NCI-H187 treated with DMSO at 0.1 percent for 48 hours (cell line): ENCODE measurements at regions not wholly inside any gene's neighbourhood (a gene's known extent, or its start where the extent isn't known, plus 50 kb on each side); places are given as distances from the start of the nearest gene placed in this dataset.
"Not testable (repeated sequence)": the region's sequence is repeated elsewhere in the genome, so short reads cannot be mapped to it uniquely, and the experiment has no call there.

ENCODE experiments used
- DNase-seq: peaks from one replicate; lab custom pipeline; 2025; lab: John Stamatoyannopoulos, UW

DNA sequence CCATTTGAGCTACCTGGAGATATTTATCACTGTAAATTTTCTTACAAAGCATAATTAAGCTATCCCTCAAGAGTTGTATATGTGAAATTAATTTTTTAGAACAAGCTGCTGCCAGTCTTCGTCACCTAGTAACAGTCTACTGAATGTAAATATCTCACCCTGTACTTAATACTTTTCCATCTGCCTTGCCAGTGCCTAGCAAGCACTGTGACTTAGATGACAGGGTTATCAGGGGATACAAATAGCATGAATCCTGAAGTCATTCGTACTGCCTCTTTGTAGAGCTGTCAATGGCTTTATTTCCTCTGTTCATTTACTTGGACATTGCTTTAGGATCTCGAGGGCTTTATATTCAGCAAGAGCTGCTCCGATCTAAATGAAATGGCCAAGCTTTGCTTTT is 763.6 kb downstream of the ADCYAP1 start:
- DNase-seq, result no peak

DNA sequence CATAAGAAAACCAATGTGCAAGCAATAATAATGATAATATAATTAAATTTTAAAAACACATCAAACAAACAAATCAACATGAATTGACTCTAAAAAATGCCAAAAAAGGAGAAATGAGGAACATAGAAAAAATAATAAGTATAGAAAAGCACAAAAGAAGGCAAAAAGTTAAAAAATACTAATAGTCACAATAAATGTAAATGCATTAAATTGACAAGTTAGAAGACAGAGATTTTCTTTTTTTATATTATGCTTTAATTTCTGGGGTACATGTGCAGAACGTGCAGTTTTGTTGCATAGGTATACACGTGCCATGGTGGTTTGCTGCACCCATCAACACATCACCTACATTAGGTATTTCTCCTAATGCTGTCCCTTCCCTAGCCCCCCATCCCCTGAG is 767.0 kb downstream of the ADCYAP1 start:
- not testable (repeated sequence) for DNase-seq

DNA sequence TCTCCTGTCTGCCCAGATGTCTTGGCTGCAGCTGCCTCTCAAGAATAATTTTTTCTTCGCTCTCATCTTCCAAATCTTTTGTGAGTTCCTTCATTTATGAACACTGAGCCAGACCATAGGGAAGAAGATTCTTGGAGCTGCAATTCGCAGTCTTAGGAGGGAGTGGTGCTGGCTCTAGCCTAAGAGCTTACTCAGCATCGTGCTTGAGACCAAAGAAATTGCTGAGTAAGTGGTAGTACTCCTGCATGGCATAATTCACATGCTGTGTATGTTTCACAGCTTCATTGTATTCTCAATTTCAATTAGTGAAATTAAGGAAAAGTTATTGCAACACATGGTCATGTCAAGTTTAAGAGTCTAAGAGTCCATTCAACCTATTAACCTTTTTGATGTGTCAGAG is 771.7 kb downstream of the ADCYAP1 start:
- DNase-seq, result no peak

DNA sequence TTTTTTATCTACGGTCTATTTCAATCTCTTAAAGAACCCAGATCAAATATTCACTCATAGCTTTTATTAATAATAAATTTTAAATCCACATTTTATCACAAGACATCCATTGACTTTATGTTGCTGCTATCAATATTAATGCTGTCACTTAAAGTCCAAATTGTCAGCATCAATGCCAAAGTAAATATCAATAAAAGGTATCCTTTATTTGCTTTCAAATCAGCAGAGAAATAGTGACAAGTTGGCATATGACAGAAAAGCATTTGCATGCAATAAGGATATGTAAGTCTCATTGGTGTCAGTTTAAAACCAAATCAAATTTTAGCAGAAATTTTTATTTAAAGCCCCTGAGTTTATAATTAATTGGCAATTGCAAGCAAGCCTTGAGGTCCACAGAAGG is 775.4 kb downstream of the ADCYAP1 start:
- no peak for DNase-seq

DNA sequence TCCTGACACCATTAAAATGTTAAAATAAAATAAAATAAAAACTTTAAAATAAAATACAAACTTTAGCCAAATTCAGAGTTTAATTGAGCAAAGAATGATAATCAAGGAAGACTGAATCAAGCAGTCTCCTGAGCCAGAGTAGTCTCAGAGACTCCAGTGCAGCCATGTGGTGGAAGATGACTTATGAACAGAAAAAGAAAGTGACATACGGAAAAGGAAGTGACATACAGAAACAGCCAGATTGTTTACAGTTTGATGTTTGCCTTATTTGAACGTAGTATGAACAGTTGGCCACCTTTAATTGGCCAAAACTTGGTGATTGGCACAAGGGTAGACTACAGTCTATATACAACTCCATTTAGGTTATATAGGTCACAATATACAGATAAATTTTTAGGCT is 787.2 kb downstream of the ADCYAP1 start:
- DNase-seq, result no peak

DNA sequence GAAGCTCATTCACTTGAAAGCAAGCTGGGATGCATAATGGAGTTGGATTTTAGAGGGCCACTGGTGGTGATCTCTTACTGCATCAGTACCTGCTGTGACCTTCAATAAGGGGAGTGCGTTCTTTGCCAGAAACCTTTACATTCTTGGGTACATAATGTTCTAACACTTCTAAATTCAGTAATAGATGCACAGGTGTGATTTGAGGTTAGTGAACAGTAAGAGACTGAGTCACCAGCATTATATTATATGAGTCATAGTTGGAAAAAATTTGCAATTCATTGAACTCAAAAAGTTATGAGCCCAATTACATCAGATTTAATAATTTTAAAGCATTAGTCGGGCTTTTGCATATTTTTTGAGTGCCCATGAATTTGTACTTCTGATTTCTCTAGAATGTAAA is 803.3 kb downstream of the ADCYAP1 start:
- DNase-seq, result no peak

DNA sequence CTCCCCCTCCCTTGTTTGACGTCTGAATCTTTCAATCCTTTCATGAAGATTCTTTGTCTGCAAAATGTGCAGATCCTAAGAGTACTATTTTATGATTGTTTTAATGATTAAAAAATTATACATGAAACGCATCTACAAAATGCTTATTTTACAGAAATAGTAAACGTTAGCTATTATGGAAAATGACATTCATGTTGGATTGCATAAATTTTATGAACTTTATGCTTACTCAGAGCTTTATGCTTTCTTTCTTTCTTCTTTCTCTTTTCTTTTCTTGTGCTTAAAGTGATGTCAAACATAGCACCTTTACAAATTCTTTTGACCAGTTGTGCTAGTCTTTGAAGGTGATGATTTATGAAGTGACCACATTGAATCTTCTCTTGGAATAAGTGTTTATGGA is 805.4 kb downstream of the ADCYAP1 start:
- no peak for DNase-seq

DNA sequence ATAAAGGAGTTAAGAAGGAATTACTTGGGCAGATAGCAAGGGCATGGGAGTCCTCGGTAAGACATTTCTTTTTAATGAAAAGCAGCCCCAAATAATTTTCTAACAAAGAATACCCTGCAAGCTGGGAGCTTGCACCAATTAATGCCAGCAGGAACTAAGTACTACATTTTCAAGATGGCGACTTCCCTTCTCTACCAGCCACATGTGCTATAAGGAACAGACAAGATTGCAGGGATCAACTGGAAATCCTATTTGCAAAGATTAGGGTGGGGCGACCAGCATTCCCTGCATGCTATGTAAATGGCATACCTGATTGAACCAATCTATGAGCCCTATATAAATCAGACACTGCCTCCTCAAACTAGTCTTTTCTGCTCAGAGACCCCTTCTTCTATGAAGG is 827.5 kb downstream of the ADCYAP1 start:
- DNase-seq, result no peak

DNA sequence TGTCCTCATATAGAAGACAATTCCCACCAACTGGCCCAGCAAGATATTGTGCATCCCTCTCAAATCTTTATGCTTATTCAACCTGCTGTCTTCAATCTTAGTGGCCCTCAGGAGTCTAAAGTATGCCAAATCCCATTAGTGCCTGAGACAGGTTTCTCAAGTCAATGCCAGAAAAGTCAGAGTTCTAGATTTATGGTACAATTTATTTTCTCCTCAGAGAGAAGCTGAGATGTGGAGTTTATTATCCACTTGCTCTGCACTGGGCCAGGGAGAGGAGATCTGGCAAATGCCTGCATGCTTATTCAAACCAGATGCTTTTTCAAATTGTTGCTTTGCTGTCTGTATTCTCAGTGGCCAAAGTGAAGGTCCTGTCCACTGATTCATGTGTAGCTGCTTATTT is 825.2 kb downstream of the METTL4 start:
- DNase-seq, result no peak

DNA sequence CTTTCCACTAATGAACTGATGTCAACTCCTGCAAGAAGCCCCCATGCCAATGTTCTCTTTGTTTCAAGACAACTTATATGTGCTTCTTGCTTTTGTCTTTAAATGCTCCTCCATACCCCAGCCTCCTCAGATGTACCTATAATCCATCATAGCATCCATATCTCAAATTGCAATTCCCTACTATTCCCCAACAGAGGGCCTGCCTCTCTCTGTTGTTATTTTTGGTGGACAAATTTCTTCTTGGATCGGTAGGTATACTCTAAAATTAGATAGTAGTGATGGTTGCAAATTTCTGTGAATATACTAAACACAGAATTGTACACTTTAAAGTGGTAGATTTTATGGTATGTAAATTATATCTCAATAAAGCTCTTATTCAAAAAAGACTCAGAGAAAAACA is 820.1 kb downstream of the METTL4 start:
- no peak for DNase-seq

DNA sequence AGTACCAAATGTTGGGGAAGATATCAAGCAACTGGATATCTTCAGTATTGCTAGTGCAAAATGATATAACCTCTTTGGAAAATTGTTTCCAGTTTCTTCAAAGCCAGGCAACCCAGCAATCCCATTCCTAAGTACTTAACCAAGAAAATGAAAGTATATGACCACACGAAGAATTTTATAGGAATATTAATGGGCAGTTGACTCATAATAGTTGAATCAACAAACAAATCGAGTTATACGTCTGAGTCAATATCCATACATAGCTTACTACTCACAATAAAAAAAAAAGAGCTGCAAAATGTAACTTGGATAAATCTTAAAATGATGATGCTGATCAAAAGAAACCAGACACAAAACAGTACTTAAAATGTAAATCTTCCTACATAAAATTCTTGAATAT is 810.4 kb downstream of the METTL4 start:
- no peak for DNase-seq

DNA sequence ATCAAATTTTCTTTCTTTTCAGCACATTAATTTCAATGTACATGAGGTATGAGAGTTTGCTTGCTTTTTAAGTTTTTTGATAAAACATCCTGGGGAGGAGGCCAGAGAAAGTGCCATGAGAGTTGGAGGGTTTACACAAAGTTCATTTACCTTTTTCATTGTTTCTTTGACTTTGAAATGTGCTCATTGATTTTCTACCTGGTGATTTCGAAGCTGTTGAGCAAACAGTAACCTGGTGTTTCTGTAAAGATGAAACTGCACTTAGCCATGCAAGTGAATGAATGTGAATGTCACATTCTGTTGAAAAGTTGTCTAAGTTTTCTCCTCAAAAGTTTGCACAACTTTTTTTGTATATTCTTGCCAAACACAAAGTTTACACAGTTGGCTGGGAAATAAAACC is 797.0 kb downstream of the METTL4 start:
- DNase-seq, result no peak

DNA sequence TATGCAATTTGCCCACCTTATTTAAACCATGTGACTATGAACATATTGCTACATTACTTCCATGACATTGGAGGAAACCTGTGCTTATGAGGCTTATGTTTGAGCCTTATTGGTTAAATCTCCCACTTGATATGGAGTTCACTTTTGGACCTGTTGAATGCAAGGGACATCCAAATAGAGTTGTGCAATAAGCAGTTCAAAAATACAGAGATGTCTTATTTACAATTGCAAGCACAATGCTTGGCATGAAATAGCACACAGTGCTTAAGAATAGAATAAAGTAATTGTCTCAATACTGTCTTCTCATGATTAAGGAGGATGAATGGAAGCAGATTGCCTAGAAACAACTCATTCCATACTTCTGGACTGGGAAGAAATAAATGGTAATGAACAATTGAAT is 793.5 kb downstream of the METTL4 start:
- no peak for DNase-seq

DNA sequence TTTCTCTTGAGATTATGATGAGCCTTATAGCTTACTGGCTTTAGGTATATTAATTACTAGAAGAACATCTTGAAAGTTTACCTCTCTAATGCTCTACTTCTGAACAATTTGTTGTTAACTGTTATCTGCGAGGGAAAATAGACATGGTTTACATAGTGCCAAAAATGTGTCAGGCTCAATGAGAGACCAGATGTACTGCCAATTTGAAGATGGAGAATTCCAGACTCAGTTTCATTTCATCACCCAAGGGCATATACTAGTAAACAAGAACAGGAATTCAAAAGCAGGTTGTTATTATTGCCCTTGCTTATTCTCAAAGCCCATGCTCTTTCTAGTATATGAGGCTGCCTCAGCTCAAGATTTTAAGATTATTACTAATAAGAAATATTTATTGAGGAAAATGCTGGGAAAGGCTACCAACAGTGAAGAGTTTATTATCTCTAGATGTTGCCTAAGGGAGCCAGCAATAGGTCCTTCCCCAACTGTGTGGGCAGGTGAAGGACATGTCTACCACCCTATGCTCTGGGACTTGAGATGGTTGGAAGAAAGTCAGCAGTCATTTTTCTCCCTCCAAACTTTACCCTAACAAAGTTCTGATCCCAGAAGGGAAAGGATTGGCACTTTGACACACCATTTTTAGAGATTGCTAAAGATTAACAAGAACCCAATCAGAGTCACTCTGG is 792.7 kb downstream of the METTL4 start:
- DNase-seq, result no peak

DNA sequence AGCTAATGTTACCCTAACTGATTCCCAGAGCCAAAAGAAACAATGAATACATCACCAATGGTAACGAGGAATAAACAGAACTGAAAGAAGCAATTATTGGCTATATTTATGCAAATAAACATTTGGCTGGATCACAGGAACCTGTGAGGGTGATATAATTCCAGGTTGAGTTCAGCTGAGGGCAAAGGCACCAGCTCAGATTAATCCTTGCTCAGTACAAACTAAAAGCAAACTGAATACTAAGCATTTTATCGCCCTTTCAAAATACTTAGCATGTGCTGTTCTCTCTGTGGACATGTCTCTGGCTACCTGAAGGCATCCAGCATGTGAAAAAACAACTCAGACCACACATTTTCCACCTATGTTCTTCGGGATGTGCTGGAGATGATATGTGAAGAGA is 791.7 kb downstream of the METTL4 start:
- DNase-seq, result no peak

DNA sequence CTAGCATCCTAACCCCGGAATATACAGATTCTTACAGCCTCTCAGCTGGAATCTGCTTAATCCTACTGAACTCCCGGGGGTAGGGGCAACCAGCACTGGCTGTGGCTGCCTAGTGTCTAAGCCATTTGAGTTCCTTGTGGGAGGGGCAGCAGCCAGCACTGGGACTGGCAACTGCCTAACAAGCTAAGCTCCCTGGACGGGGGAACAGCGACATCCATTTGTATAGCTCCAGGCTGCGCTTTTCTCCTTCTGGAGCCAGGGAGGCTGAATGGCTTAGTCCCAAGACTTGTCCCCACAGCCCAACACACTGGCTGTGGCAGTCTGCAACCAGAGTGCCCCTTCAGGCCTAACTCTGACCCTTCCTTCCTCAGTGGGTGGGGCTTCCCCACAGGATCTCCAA is 787.2 kb downstream of the METTL4 start:
- DNase-seq, result no peak

DNA sequence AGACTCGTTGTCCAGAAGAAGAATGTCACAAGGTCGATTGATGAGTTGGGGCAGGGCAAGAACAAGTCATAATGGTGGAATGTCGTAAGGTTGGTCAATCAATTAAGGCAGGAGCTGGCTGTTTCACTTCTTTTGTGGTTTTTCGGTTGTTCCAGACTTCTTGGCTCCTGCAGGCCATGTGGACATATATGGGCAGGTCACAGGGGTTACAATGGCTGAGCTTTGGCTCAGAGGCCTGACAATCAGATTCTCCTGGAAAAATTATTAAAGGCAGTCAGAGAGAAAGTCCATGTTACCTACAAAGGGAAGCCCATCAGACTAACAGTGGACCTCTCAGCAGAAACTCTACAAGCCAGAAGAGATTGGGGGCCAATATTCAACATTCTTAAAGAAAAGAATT is 785.3 kb downstream of the METTL4 start:
- not testable (repeated sequence) for DNase-seq

DNA sequence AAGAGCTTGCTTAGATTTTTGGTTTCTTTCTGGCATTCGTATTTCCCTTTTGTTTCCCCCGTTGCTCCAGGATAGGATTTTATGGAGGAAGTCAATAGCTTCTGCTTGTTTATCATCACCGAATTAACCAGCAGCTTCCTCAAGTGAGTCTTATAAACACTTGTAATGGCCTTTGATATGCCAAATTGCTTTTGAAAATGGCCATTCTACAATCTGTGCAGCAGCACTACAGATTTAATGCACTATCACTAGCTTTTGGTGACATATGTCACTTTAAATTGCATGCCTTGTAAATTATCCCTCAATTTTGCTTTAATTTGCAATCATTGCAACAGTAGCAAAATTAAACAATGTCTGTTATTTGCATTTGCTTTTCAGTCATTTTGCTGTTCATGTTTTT is 774.7 kb downstream of the METTL4 start:
- DNase-seq, result no peak

DNA sequence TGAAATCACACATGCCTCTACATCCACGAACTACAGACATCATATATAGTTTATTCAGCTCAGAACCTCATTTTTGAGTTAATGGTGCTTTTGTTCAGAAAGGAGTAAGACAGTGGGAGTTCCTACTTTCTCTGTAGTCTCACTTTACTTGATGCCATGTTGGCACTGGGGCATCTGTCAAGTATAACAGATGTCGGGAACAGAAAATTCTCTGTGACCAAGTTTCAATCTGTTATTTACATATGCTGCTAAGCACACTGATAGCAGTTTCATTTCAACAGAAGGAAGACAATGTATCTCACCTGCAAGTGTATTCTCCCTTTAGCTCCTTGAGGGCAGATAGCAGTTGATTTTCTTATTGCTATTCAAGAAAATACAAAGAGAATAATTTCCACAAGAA is 774.1 kb downstream of the METTL4 start:
- no peak for DNase-seq

DNA sequence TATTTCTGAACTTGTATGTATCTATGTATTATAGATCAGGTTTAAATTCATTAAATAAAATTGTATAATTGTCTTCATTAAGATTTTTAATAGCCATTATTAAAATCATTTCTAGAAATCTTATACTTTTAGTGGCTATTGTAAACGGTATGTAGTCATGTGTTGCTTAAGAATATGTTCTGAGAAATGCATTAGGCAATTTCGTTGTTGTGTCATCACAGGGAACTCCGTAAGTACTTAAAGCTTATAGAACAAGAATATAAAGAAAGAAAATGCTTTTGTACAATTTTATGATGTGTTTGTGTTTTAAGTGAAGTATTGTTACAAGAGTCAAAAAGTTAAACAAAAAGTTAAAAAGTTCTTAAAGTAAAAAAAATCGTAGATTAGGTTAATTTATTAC is 765.8 kb downstream of the METTL4 start:
- DNase-seq, result no peak

DNA sequence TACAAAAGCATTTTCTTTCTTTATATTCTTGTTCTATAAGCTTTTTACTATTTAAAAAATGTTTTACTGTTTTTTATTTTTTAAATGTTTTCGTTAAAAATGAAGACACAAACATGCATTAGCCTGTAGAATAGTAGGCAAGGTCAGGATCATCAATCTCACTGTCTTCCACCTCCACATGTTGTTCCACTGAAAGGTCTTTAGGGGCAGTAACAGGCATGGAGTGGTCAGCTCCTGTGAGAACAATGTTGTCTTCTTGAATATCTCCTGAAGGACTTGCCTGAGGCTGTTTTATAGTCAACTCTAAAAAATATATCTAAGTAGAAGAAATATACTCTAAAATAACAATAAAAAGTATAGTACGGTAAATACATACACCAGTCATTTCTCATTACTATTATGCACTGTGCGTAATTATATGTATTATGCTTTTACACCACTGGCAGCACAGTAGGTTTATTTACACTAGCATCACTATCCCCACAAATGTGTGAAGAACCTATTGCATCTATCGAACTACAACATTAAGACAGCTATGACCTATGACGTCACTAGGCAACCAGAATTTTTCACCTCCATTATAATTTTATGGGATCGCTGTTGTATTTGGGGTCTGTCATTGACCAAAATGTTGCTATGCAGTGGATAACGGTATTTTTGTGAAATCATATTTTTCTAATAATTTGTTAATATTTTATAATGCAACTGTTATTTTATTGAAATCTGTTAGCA is 764.3 kb downstream of the METTL4 start:
- no peak for DNase-seq

DNA sequence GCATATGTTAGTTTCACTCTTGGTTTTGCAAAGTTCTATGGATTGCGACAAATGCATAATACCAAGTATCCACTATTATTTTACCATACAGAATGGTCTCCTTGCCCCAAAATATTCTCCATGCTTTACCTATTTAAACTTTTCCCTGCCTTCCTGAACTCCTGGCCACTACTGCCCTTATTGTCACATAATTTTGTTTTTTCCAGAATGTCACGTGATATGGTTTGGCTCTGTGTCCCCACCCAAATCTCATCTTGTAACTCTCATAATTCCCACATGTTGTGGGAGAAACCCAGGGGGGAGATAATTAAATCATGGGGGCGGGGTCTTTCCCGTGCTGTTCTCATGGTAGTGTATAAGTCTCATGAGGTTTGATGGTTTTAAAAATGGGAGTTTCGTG is 760.0 kb downstream of the METTL4 start:
- DNase-seq, result no peak

DNA sequence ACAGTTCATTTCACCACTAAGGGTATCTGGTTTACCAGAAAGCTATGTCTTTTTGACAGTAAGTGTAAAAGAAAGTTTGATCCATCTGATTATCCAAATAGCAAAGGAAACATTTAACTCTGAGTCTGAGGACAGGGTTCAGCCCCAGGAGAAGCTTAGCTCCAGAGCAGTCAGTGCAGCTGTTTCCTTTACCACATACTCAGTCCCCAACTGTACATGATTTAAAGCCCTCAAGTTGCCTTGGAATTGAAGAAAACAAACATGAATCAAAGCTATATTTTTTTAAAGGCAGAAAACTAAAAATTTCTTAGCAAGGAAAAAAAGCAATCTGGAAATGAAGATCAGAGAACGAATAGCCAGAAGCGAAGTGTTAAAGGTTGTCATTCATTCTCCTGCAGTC is 746.0 kb downstream of the METTL4 start:
- DNase-seq, result no peak

DNA sequence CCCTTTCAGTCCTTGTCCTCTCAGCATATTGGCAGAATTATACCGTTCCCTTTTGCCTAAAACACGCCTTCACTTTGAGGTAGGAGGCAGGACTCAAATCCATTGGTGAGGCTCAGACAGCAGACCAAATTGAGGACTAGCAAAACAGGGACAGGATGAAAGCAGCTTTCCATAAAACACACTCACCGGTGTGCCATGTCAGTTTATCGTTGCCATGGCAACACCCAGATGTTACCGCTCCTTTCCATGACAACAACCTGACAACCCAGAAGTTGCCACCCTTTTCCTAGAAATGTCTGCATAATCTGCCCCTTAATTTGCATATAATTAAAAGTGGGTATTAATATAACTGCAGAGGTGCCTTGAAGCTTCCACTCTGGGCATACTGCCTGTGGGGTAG is 730.4 kb downstream of the METTL4 start:
- DNase-seq, result no peak
